Mesodermal cell (in vitro differentiated cells): ENCODE measurements at regions not wholly inside any gene's neighbourhood (a gene's known extent, or its start where the extent isn't known, plus 50 kb on each side); places are given as distances from the start of the nearest gene placed in this dataset.
"Not testable (repeated sequence)": the region's sequence is repeated elsewhere in the genome, so short reads cannot be mapped to it uniquely, and the experiment has no call there.

Experiments
- H3K27ac ChIP-seq: 2 replicates; pipeline ENCODE4 v1.7.0; 2013; ENCODE audit warnings: mild to moderate bottlenecking, low read depth, low read length, moderate library complexity; ENCODE audit not compliant: severe bottlenecking
- H3K36me3 ChIP-seq: 2 replicates; pipeline ENCODE4 v1.7.1; 2013; ENCODE audit warnings: mild to moderate bottlenecking, low read length, moderate library complexity; ENCODE audit not compliant: control insufficient read depth, insufficient read depth
- H3K4me1 ChIP-seq: one replicate; pipeline ENCODE4 v1.7.1; 2013; ENCODE audit warnings: mild to moderate bottlenecking, low read length; ENCODE audit not compliant: insufficient read depth, control insufficient read depth, poor library complexity, severe bottlenecking
- H3K4me3 ChIP-seq: 2 replicates; pipeline ENCODE4 v1.7.0; 2013; ENCODE audit warnings: low read length, control low read depth, mild to moderate bottlenecking; ENCODE audit not compliant: insufficient read depth, poor library complexity, severe bottlenecking; ENCODE audit errors: extremely low read depth
- H3K9me3 ChIP-seq: 2 replicates; pipeline ENCODE4 v1.7.1; 2013; ENCODE audit warnings: mild to moderate bottlenecking, low read length, moderate library complexity; ENCODE audit not compliant: control insufficient read depth
- WGBS, 2 experiments: methylation state at CpG; one replicate each; pipeline ENCODE4 v1.1.5; 2013; ENCODE audit warnings: missing lambda C conversion rate in 2 of 2; ENCODE audit not compliant: insufficient coverage in 2 of 2; 5-methylcytosine and 5-hydroxymethylcytosine counted together

- 89% methylated on average over 1 of the region's 2 CpGs; no CpG with 5 or more reads in 1 of the 2 experiments for WGBS, 2 experiments
- Histone ChIP-seq H3K27ac (no peak overlapping the region), H3K9me3 (no peaks in the 10 kb centered on the region)
Measured at GRCh38 chr4:30024526-30024925, 695.6 kb upstream of the PCDH7 start.

GRCh38 chr4:30028826-30029225, 691.3 kb upstream of the PCDH7 start:
- Histone ChIP-seq H3K4me1 (no peaks in the 10 kb centered on the region), H3K27ac (no peak overlapping the region), H3K36me3 (no peaks in the 10 kb centered on the region), H3K4me3 (no peak overlapping the region), H3K9me3 (no peaks in the 10 kb centered on the region)

More at GRCh38 chr4:30024526-30024925, 695.6 kb upstream of the PCDH7 start:
- no peak overlapping the region for H3K4me3 ChIP-seq
- no peaks in the 10 kb centered on the region for H3K36me3 ChIP-seq
- no peaks in the 10 kb centered on the region for H3K4me1 ChIP-seq

GRCh38 chr4:30056016-30056766, 664.0 kb upstream of the PCDH7 start:
- WGBS, 2 experiments = 90 to 95% methylated on average over 2 to 3 of the region's 5 CpGs
- H3K4me3 ChIP-seq = no peak overlapping the region
- no peaks in the 10 kb centered on the region for H3K36me3 ChIP-seq
- no peaks in the 10 kb centered on the region for H3K4me1 ChIP-seq
- no peaks in the 10 kb centered on the region for H3K9me3 ChIP-seq
- H3K27ac ChIP-seq = no peak overlapping the region

- WGBS, 2 experiments = 80% methylated on average over 1 of the region's 1 CpG; no CpG with 5 or more reads in 1 of the 2 experiments
- H3K4me3 ChIP-seq = no peak overlapping the region
Measured at GRCh38 chr4:30068234-30068633, 651.9 kb upstream of the PCDH7 start.

GRCh38 chr4:30073011-30073710, 647.0 kb upstream of the PCDH7 start:
- Histone ChIP-seq H3K36me3 (no peaks in the 10 kb centered on the region), H3K4me3 (no peak overlapping the region), H3K9me3 (no peaks in the 10 kb centered on the region), H3K27ac (no peak overlapping the region), H3K4me1 (no peaks in the 10 kb centered on the region)
- WGBS, 2 experiments = 90% methylated on average over 2 of the region's 3 CpGs; no CpG with 5 or more reads in 1 of the 2 experiments

More at GRCh38 chr4:30068234-30068633, 651.9 kb upstream of the PCDH7 start:
- Histone ChIP-seq H3K36me3 (no peaks in the 10 kb centered on the region), H3K27ac (no peak overlapping the region), H3K9me3 (no peaks in the 10 kb centered on the region), H3K4me1 (no peaks in the 10 kb centered on the region)

GRCh38 chr4:30092420-30093128, 627.6 kb upstream of the PCDH7 start:
- H3K4me1 ChIP-seq, H3K36me3 ChIP-seq, H3K27ac ChIP-seq, H3K9me3 ChIP-seq, H3K4me3 ChIP-seq: not testable (repeated sequence)
- WGBS, 2 experiments = 93 to 95% methylated on average over 30 to 31 of the region's 37 CpGs

GRCh38 chr4:30094887-30095286, 625.3 kb upstream of the PCDH7 start:
- Histone ChIP-seq H3K4me1 (no peaks in the 10 kb centered on the region), H3K27ac (no peak overlapping the region), H3K36me3 (no peaks in the 10 kb centered on the region), H3K4me3 (no peak overlapping the region), H3K9me3 (no peaks in the 10 kb centered on the region)
- no CpG with 5 or more reads among the region's 1 CpG for WGBS, 2 experiments

GRCh38 chr4:30103455-30103854, 616.7 kb upstream of the PCDH7 start:
- Histone ChIP-seq H3K36me3 (no peaks in the 10 kb centered on the region), H3K9me3 (no peaks in the 10 kb centered on the region), H3K27ac (no peak overlapping the region), H3K4me3 (no peak overlapping the region), H3K4me1 (no peaks in the 10 kb centered on the region)

GRCh38 chr4:30116401-30116800, 603.8 kb upstream of the PCDH7 start:
- Histone ChIP-seq H3K4me3 (no peak overlapping the region), H3K27ac (no peak overlapping the region), H3K36me3 (no peaks in the 10 kb centered on the region), H3K4me1 (no peaks in the 10 kb centered on the region), H3K9me3 (no peaks in the 10 kb centered on the region)
- WGBS, 2 experiments = 88 to 100% methylated on average over 1 to 4 of the region's 4 CpGs

GRCh38 chr4:30117433-30117832, 602.7 kb upstream of the PCDH7 start:
- 75 to 87% methylated on average over 1 to 2 of the region's 3 CpGs for WGBS, 2 experiments
- no peaks in the 10 kb centered on the region for H3K36me3 ChIP-seq

More at GRCh38 chr4:30117433-30117832, 602.7 kb upstream of the PCDH7 start:
- H3K4me1 ChIP-seq = no peaks in the 10 kb centered on the region
- no peak overlapping the region for H3K27ac ChIP-seq
- H3K4me3 ChIP-seq = no peak overlapping the region
- H3K9me3 ChIP-seq = no peaks in the 10 kb centered on the region
